NCI-H345 (cell line): ENCODE measurements at regions not wholly inside any gene's neighbourhood (a gene's known extent, or its start where the extent isn't known, plus 50 kb on each side); places are given as distances from the start of the nearest gene placed in this dataset.
A peak's percentile ranks its signal among the peaks of the same experiment; 100 is the strongest.

ENCODE experiments used
- DNase-seq: peaks from one replicate; lab custom pipeline; 2025; lab: John Stamatoyannopoulos, UW

GRCh38 chr15:95647531-95648277 lies 682.8 kb upstream of the NR2F2 start:
- DNase-seq, result peak; percentile 80

DNA sequence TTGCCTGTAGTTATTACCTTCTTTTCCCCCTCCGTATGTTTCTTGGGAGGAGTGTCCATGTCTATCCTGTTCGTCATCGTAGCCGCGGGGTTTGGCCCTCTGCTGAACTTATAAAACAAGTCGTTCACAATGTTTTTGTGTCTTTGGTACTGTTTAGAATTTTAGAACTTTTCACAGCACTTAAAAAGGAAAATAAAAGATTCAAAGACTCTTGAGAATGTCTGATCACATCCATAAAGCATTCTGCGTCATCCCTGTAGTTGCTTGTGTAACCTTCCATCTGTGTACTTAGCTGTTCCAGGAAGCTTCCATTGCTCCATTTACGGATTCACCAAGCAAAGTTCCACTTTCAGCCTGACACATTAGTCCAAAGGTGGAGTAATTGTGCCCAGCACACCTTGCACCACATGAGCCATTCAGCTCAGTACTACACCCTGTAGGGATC lies 677.1 kb upstream of the NR2F2 start:
- DNase-seq, result no peak

GRCh38 chr15:95655089-95655607 lies 675.4 kb upstream of the NR2F2 start:
- DNase-seq, result no peak

DNA sequence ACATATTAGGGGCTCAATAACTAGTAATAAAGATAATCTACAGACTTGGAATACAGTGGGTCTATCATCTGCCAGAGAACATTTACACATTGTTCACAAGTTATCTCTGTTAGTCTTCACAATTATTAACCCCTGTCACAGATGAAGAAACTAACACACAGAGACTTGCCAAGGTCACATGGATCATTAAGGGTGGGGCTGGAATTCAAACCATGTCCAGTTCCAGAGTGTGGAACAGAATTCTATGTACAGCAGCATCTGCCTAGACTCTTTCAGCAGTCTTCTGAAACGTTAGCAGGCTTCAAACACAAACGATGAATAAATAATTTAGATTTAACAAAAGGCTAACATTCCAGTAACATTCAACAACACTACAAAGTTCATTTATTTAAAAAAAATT lies 673.9 kb upstream of the NR2F2 start:
- no peak for DNase-seq

DNA sequence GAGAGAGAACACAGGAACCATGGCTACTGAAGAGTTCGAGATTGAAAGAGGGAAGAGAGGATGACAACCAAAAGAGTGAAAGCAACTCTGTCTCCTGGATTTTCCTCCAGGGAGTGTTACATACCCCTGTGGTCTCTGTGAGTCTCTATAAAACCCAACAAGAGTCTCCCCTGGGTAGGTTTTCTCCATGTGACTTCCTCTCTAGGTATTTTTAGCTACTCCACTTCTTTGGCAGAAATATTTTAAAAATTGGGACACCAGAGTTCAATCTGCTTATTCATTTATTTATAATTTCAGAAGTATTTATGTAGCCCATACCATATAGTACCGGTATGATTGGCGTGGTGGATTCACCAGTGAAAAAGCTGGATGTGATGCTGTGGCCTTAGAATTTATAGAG lies 671.7 kb upstream of the NR2F2 start:
- no peak for DNase-seq

- no peak for DNase-seq
These were observed 670.8 kb upstream of the NR2F2 start for GRCh38 chr15:95659656-95660055.

- DNase-seq, result no peak
These were observed 667.9 kb upstream of the NR2F2 start for GRCh38 chr15:95662638-95663037.

- DNase-seq, result no peak
These were observed 667.1 kb upstream of the NR2F2 start for GRCh38 chr15:95663156-95664100.

- no peak for DNase-seq
These were observed 666.0 kb upstream of the NR2F2 start for GRCh38 chr15:95664450-95664849.

DNA sequence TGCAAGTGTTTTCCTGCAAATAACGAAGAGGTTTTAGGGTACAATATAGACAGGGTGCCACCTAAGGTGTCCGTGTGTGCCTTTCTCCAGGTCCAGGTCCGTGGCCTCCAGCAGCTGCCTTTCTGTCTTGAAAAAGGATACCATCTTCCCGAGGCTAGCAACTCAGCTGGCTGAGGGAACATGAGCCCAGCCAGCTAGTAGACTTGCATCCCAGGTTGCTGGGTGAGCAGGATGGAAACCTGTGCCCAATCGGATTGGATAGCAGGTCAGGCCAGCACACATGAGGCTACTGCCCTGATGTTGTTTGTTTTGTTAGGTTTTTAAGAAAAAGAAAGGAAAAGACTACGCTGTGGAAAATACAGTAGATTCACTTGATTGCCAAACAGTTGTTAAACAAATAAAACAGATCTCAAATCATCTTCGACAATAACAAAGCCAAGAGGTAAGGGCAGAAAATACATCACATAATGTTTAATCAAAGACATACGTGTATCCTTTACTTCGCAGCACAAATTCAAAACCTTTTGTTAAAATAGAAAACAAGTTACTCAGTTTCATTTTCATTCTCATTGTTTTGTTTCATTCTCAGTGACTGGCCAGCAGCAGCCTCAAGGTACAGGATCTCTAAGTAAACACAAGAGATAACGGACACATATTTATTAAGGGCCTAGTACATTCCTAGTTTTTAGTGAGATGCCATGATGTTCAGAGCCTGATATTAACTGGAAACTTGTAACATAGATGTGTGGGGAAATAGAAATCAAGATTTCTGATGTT lies 661.2 kb upstream of the NR2F2 start:
- peak; percentile 27 for DNase-seq

GRCh38 chr15:95674031-95674430 lies 656.5 kb upstream of the NR2F2 start:
- DNase-seq, result no peak

DNA sequence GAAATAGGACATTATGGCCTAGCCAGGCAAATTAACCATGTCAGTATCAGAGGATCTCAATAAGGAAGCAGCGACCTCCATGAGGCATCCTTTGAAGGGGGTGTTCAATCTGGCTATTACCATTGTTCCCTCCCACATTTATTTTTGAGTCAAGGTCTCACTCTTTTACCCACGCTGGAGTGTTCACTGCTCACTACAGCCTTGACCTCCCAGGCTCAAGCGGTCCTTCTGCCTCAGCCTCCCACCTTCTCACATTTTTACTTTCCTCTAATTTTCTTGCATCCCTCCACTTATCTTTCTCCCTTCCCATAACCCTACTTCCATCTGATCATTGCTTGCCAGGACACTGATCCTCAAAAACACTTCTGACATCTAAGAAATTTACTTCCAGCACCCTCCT lies 654.0 kb upstream of the NR2F2 start:
- no peak for DNase-seq

DNA sequence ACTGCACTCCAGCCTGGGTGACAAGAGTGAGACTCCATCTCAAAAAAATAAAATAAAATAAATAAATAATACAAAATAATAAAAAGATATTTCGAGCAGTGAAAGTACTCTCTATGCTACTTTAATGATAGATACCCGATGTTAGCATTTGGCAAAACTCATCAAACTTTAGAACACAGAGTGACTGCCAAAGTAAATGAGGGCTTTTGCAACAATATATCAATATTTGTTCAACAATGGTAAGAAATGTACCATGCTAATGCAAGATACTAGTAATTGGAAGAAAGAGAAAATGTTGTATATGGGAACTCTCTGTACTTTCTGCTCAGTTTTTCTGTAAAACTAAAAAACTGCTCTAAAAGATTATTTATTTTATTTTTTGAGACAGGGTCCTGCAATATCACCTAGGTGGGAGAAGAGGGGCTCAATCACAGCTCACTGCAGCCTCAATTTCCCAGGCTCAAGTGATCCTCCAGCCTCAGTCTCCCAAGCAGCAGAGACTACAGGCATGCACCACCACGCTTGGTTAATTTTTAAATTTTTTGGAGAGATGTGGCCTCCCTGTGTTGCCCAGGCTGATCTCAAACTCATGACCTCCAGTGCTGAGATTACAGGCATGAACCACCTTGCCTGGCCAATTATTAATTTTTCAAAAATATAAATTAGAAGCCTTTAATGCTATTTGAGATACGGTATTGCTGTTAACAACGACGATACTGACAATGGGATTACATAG lies 650.5 kb upstream of the NR2F2 start:
- no peak for DNase-seq

- DNase-seq, result no peak
These were observed 649.8 kb upstream of the NR2F2 start for GRCh38 chr15:95680728-95681127.

DNA sequence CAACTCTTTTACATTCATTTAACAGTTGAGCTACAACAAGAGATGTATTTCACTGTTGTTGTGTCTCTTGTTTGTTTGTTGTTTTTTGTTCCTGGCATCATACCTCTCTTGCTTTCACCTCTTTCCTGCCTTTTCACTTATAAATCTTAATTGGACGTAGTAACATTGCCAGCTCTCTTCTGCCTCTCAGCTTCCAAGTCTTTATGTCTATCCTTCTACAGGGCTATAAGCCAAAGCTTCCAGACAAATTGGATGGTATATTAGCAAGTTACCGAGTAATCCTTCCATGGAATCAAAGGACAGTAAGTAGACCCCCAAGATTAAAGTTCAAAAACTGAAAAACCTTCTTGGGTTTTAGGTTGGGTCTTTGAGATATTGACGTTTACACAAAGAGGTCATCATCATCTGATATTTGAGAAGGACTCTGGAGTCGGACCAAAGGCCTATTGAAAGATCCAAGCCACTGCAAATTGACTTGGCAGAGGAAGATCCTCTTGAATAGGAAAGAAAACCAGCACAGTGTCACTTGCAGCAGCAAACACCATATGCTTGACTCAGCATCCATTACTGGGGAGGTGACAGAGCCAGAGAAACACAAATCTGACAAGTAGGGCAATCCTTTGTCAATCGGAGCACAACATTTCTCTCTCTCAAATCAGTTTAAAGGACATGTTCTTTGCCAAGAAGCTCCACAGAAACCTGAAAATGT lies 648.5 kb upstream of the NR2F2 start:
- no peak for DNase-seq

GRCh38 chr15:95684126-95684525 lies 646.4 kb upstream of the NR2F2 start:
- DNase-seq, result no peak

DNA sequence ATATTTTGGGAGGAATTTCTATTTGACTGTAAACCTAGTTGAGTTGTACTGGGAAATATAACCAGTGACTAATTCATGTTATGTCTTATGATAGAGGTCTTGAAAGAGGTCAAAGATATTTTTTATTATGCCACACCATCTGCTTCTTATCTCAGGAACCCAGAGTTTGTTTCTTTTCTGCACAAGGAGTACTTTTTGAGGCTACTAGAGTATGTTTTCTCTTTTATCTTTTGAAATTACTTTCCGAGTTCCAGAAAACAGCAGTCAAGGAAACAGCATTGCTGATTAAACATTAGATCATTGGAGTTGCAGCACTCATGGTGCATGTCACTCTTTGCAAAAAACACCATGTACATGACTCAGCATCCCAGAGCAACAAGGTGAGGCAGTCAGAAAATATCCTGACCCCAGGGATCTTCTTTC lies 645.8 kb upstream of the NR2F2 start:
- DNase-seq, result no peak

- DNase-seq, result no peak
These were observed 643.4 kb upstream of the NR2F2 start for GRCh38 chr15:95687061-95687460.

GRCh38 chr15:95687686-95688085 lies 642.8 kb upstream of the NR2F2 start:
- DNase-seq, result no peak

GRCh38 chr15:95690631-95691340 lies 639.7 kb upstream of the NR2F2 start:
- DNase-seq, result no peak
